HG03097 (cell line): ENCODE measurements at regions not wholly inside any gene's neighbourhood (a gene's known extent, or its start where the extent isn't known, plus 50 kb on each side); places are given as distances from the start of the nearest gene placed in this dataset.

Experiments
- ATAC-seq: cut with Tn5 transposase; IDR thresholded peaks from one replicate; pipeline ENCODE4 v1.9.1; 2021; ENCODE audit not compliant: unreplicated experiment, low FRiP score

DNA sequence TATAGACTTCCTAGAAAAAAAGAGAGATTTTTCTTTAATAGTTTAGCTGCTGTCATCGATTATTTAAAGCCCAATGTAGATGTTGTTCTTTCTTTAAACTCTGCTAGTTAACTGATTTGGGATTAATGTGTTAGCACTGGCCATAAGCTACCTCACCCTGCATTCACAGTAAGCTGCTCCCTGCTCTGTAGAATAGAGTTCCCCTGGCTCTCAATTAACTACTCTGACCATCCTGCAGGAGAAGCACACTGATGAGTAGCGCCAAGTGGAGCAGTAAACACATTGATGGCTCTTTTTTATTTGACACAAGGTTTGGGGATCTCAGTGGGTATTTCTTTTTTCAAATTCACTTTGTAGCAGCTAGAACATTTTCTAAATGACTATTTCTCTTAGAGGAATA lies 807.9 kb upstream of the ZNF608 start:
- ATAC-seq = no peak

DNA sequence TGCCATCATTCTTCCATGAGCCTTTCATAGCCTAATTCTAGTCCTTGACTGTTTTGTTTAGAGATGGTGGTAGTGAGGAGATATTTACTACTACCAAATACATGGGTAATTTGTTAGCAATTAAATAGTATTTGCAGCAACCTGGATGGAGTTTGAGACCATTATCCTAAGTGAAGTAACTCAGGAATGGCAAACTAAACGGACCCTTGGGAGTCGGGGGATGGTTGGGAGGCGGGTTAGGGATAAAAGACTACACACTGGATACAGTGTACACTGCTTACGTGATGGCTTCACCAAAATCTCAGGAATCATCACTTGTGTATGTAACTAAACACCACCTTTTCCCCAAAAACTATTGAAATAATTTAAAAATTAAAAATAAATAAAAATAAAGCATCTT lies 809.2 kb upstream of the ZNF608 start:
- ATAC-seq = no peak

DNA sequence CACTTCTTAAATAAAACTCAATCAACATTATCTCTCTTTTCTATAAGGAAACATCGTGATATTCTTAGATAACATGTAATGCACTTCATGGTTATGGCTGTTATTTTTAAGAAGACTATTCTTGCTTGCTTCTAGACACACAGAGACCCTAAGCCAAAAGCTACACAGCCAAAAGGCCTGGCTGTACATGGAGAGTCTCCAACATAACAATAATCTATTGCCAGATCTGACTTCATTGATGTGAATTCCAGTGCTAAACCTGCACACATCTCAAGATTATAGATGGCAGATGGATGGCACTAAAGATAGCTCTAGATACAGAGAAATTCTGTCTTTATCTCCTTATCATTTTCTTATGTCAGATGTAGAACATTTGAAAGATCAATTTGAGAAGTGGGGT lies 811.6 kb upstream of the ZNF608 start:
- ATAC-seq = no peak

- ATAC-seq = no peak
These were observed 812.0 kb upstream of the ZNF608 start for GRCh38 chr5:125558466-125558865.

- ATAC-seq = no peak
These were observed 812.9 kb upstream of the ZNF608 start for GRCh38 chr5:125559296-125559695.

GRCh38 chr5:125560476-125561225 lies 814.2 kb upstream of the ZNF608 start:
- no peak for ATAC-seq

DNA sequence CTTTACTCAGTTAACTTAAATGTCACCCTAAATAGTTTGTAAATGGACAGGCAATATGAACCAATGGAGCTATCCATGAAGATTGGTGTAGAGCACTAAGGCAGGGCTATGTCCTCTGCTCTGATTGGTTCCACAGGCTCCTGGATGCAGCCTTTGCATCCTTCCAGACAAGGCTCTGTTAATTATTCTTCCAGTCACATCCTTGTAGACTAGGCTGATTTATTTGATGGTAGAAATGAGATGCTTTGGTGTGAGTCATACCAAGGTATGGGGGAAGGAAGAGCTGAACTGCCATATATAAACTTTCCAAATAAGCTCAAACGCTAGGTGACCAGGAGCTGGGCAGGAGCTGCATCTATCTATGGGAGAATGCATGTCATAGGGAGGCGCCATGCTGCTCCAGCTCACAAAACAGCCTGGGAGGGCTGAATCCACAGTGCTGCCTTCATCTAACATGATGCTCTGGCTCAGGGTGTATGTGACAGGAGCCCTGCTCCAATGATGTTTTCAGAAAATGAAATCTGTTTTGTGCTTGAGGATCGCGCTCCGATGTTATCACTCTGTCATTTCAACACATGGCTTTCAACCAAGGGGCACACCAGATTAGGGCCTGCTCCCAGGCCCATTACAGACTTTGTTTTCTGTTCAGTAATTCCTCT lies 818.0 kb upstream of the ZNF608 start:
- no peak for ATAC-seq

- ATAC-seq = no peak
These were observed 828.1 kb upstream of the ZNF608 start for GRCh38 chr5:125574491-125575044.

- no peak for ATAC-seq
These were observed 828.9 kb upstream of the ZNF608 start for GRCh38 chr5:125575171-125575890.

- no peak for ATAC-seq
These were observed 829.6 kb upstream of the ZNF608 start for GRCh38 chr5:125575891-125576505.

- ATAC-seq = no peak
These were observed 830.4 kb upstream of the ZNF608 start for GRCh38 chr5:125576822-125577221.

DNA sequence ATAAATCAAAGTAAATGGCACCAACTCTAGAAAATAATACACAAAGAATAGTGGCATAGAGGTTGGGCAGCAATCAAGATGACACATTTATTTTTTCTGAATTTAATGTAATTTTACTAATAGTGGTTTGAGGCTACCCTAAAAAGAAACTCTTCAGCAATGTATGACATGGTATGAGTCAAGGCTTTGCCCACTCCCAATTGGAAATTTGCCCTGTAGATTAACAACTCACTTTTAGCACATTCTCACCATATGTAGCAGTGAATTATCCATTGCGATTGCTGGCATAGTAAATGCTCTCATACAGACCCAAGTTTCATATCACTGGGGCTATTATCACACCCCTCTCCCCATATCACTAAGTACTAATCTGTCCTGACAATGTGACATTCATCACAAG lies 832.1 kb upstream of the ZNF608 start:
- ATAC-seq = no peak

DNA sequence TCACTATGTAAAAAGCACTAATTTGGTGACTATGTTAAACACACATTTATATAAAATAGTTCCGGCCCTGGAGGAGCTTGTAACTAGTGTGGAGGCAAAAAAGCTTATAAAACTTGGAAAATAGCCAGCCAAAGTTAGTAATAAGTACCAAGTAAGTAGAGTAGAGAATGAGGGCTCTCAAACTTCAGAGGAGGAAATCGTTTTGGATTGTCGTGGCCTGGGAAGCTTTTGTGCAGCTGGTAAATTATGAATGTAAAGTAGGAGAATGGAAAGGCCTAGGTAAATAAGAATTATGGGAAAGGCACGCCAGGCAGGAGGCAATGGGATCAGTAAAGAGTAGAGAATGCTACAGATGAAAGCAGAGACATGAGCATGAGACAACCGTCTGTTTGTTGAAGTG lies 832.7 kb upstream of the ZNF608 start:
- ATAC-seq = no peak

GRCh38 chr5:125581311-125581710 lies 834.9 kb upstream of the ZNF608 start:
- ATAC-seq = no peak

DNA sequence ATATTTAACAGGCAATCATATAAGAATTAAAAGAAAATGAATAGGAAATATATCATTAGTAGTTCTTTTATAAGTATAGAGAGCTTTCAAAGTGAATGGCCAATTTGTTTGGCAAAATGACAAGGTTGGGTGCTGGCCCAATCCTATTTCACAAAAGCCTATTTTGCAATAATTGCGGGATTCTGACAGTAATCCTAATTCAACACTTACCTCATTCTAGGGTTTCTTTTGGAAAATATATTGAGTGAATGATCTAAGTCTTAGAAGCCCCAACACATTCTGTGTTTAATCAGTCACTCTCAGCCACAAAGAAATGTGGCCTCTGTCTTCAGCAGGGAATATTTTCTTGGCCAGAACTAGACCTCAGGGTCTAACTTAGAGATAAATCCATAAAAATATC lies 835.9 kb upstream of the ZNF608 start:
- ATAC-seq = no peak

GRCh38 chr5:125583321-125584139 lies 837.1 kb upstream of the ZNF608 start:
- ATAC-seq = no peak

- no peak for ATAC-seq
These were observed 837.7 kb upstream of the ZNF608 start for GRCh38 chr5:125584140-125584520.

DNA sequence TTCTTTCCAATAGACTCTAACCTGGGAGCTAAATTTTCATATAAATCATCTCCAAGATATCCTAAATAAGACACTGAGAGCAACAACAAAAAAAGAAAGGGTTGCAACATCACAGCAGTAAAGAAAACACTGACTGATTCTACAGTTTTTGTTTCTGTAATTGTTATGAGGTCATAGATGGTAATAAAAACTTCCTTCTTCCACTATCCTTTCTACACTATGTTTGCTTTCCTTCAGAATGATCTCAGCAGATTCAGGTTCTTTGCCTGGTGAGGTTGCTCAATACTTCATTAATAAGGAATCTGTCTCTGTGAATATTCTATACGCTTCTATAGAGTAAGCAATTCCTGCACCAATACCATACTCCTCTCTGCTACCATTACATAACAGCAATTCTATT lies 835.6 kb upstream of the GRAMD2B start:
- no peak for ATAC-seq

GRCh38 chr5:125592856-125593255 lies 830.4 kb upstream of the GRAMD2B start:
- ATAC-seq = no peak

DNA sequence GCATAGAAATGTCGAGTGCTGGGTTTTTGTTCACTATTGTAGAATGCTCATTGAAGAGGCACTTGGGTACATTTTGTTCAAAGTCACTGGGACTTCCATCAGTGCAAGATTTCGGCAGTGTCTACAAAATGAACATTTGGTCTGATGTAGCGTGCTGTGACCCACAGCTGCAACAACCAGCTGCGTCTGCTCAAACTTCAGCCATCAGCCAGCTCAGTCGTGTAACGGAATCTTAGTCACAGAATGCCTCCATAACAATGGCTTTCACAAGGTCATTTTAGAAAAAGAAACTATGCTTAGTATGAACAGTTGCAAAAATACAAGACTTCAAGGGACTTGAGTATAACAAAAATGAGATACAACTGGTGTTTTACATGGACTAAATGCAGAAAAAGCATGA lies 828.1 kb upstream of the GRAMD2B start:
- ATAC-seq = no peak
